Esophagus squamous epithelium (tissue), 5 donors: ENCODE measurements at regions not wholly inside any gene's neighbourhood (a gene's known extent, or its start where the extent isn't known, plus 50 kb on each side); places are given as distances from the start of the nearest gene placed in this dataset.

ENCODE experiments used
- DNase-seq: peaks from one replicate; lab custom pipeline; 2025; lab: John Stamatoyannopoulos, UW
- H3K27ac ChIP-seq, 4 donors: fragments of 200-600 bp; sonication (generic); one replicate each; pipeline ENCODE4 v1.5.1; 2016 to 2019; ENCODE audit warnings: mild to moderate bottlenecking in 1 of 4
- H3K27me3 ChIP-seq, 4 donors: fragments of 200-600 bp; sonication (generic); 1 replicate in 3 of 4; 2 replicates in 1 of 4; pipeline versions ENCODE4 v1.5.1 to v1.6.0; 2017 to 2021; ENCODE audit warnings: antibody characterized with exemption in 1 of 4
- H3K36me3 ChIP-seq, 3 donors: fragments of 200-600 bp; sonication (generic); one replicate each; pipeline ENCODE4 v1.5.1; 2016 to 2019
- H3K4me1 ChIP-seq, 3 donors: fragments of 200-600 bp; sonication (generic); one replicate each; pipeline ENCODE4 v1.5.1; 2017 to 2019
- H3K4me3 ChIP-seq, 4 donors: fragments of 200-600 bp; sonication (generic); 1 replicate in 3 of 4; 2 replicates in 1 of 4; pipeline ENCODE4 v1.5.1; 2016 to 2019; ENCODE audit warnings: mild to moderate bottlenecking in 2 of 4, moderate library complexity in 1 of 4
- H3K9me3 ChIP-seq, 3 donors: fragments of 200-600 bp; sonication (generic); one replicate each; pipeline ENCODE4 v1.5.1; 2016 to 2019
- POLR2A ChIP-seq, 4 donors: fragments of 450-650 bp; IDR thresholded peaks; one replicate each; pipeline ENCODE4 v1.6.1; 2017; ENCODE audit warnings: antibody characterized with exemption in 4 of 4, mild to moderate bottlenecking in 4 of 4, moderate library complexity in 3 of 4
- WGBS, 2 donors: methylation state at CpG; one replicate each; pipeline ENCODE4 v1.1.5; 2018; 5-methylcytosine and 5-hydroxymethylcytosine counted together
- intact Hi-C: fragments of 100-400 bp; cut with DNase I; formaldehyde crosslinking; loops from one replicate; pipeline ENCODE4 v1.15.0; 2022
- TF ChIP-seq, protein P1 (sequence below), 6 experiments: fragments of 450-650 bp in 4 of 6; fragments of 200-600 bp in 2 of 6; sonication (generic) in 2 of 6; IDR thresholded peaks; one replicate each; pipeline ENCODE4 v1.5.1; 2016 to 2019; ENCODE audit warnings: antibody characterized with exemption in 6 of 6, mild to moderate bottlenecking in 4 of 6, moderate library complexity in 4 of 6
- donor health status: DM: yes; HTN: yes; CAD: no.

DNA sequence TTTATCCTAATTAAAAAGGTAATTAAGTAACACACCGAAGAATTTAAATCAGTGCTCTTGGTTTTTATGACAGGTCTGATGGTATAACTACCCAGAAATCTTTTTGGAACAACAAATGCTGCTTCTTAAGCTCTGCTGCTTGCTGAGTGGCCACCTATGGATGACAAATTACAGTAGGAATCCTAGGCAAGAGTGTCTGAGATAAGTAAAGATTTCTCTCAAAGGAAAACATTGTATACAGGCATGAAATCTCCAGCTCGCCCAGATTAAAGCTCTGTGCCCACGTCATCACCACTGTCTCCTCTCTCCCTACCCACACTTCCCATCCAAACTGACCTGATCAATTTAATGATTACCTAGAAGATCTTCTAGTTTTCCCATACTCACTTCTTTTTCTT lies 1083.0 kb upstream of the MAP3K7 start:
- DNase-seq = no peak
- no peak overlapping the region for H3K27ac ChIP-seq
- no peaks in the 10 kb centered on the region for H3K27me3 ChIP-seq
- no peaks in the 10 kb centered on the region for H3K4me1 ChIP-seq
- no peak for TF ChIP-seq POLR2A (IDR thresholded peaks at IDR 0.05)
- TF ChIP-seq, protein P1, sequence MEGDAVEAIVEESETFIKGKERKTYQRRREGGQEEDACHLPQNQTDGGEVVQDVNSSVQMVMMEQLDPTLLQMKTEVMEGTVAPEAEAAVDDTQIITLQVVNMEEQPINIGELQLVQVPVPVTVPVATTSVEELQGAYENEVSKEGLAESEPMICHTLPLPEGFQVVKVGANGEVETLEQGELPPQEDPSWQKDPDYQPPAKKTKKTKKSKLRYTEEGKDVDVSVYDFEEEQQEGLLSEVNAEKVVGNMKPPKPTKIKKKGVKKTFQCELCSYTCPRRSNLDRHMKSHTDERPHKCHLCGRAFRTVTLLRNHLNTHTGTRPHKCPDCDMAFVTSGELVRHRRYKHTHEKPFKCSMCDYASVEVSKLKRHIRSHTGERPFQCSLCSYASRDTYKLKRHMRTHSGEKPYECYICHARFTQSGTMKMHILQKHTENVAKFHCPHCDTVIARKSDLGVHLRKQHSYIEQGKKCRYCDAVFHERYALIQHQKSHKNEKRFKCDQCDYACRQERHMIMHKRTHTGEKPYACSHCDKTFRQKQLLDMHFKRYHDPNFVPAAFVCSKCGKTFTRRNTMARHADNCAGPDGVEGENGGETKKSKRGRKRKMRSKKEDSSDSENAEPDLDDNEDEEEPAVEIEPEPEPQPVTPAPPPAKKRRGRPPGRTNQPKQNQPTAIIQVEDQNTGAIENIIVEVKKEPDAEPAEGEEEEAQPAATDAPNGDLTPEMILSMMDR (IDR thresholded peaks at IDR 0.05) = no peak
- H3K4me3 ChIP-seq = no peak overlapping the region
- H3K9me3 ChIP-seq = no peaks in the 10 kb centered on the region
- WGBS, 2 donors = 50 to 56% methylated on average over 3 of the region's 3 CpGs
- intact Hi-C loops = no loop called here
- H3K36me3 ChIP-seq = no peaks in the 10 kb centered on the region

DNA sequence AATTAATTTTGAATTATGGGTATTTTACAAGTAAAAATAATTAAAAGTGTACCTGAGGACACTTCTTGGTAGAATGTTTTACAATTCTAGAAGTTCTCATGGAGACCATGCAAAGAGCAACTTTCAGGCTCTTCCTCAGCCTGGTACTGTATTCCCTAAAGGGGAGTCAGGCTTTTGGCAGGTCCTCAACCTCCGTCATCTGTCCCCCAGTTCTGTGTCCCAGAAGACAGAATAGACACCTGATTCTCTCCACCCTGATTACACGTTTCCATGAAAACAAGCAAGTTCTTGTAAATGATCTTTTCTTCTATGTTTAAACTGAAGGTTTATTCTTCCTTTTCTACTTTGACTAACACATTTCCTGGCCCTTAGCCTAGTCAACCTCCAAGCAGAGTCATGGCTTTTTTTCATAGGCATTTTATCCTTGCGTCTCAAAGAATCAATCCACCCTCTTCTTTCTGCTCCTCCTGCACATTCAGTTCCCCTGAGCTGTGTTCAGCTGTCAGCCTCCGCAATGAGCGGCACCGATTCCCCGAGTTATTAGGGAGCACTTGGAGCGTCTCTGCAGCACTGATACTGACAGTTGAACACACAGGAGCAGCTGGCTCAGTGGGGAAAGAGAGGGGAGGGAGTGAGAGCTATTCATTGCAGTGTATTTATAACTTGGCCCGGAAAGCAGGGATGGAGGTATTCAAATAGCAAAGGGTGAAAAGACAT lies 1082.4 kb upstream of the MAP3K7 start:
- no peak for DNase-seq
- H3K4me1 ChIP-seq = no peaks in the 10 kb centered on the region
- no peak overlapping the region for H3K27ac ChIP-seq
- WGBS, 2 donors = 60 to 61% methylated on average over 7 to 9 of the region's 9 CpGs
- H3K4me3 ChIP-seq = no peak overlapping the region
- H3K27me3 ChIP-seq = no peaks in the 10 kb centered on the region
- intact Hi-C loops = no loop called here
- H3K36me3 ChIP-seq = no peaks in the 10 kb centered on the region
- no peaks in the 10 kb centered on the region for H3K9me3 ChIP-seq
- TF ChIP-seq, protein P1 (IDR thresholded peaks at IDR 0.05) = no peak
- TF ChIP-seq POLR2A (IDR thresholded peaks at IDR 0.05) = no peak

DNA sequence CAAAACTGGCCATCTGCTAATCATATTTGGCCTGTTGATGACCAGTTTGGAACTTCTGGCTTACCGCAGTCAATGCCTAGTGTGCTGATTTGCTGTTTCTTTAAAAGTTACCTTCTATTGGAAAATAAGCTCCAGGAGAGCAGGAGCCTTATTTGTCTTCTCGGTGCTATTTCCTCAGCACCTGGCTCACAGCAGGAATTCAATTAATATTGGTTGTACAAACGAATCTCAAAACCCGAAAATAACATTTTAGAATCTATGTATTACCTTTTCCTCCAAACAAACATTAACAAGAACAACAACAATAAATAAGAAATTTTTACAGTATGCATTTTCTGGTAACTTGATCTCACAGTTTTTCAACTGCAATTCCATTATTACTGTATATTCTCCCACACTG lies 1080.7 kb upstream of the MAP3K7 start:
- no peak for DNase-seq
- Histone ChIP-seq H3K36me3 (no peaks in the 10 kb centered on the region), H3K27me3 (no peaks in the 10 kb centered on the region), H3K9me3 (no peaks in the 10 kb centered on the region), H3K4me1 (no peaks in the 10 kb centered on the region), H3K27ac (no peak overlapping the region), H3K4me3 (no peak overlapping the region)
- WGBS, 2 donors = 67 to 68% methylated on average over 4 of the region's 4 CpGs
- intact Hi-C loops = no loop called here
- no peak for TF ChIP-seq POLR2A (IDR thresholded peaks at IDR 0.05)
- TF ChIP-seq, protein P1 (IDR thresholded peaks at IDR 0.05) = no peak

DNA sequence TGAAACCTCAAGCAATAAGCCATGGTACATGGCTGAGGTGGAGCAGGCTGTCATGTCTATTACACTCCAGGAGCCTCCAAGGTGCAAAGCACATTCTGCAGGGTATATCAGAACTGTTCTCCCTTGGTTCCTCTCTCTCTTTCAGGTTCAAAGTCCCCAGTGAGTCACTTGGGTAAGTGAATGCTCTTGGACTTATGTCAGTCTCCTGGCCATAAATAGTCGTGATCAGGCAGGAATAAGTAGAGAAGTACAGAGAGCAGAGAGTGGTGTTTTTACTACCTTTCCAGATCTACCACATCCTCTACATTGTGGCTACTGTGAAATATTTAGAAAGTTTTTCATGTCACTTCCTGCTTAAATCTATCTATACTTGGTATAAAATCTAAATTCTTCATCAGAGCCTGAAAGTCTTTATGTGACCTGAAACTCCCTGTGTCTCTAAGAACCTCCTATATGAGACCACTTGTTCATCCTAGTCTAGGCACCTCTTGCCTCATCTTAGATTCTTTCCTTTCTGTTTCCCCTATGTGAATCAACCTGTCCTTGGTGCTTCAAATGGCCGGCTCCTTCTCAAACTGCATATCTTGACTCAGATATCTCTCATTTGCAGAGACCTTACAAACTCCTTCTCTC lies 1077.6 kb upstream of the MAP3K7 start:
- H3K36me3 ChIP-seq = no peaks in the 10 kb centered on the region
- H3K4me1 ChIP-seq = no peaks in the 10 kb centered on the region
- TF ChIP-seq, protein P1 (IDR thresholded peaks at IDR 0.05) = no peak
- no peak for TF ChIP-seq POLR2A (IDR thresholded peaks at IDR 0.05)
- no peaks in the 10 kb centered on the region for H3K27me3 ChIP-seq
- DNase-seq = no peak
- 56 to 87% methylated on average over 2 of the region's 2 CpGs for WGBS, 2 donors
- no peak overlapping the region for H3K4me3 ChIP-seq
- H3K27ac ChIP-seq = no peak overlapping the region
- intact Hi-C loops = no loop called here
- no peaks in the 10 kb centered on the region for H3K9me3 ChIP-seq

DNA sequence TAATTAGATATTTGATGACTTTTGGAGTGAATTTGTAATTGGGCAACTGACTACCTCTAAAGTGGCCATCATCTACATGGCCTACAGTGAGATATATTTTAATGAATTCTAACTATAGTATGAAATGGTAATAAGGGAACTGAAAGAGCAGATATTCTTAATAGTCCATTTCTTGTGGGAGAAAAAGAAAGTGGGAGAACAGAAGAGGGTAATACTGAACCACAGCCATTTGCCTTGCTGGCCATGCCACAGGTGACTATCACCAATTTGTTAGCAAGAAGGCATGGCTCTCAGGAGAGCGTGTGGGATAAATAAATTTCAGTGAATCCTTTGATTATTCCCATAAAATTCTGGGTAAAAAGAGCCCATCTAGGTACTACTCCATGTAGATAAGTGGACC lies 1074.0 kb upstream of the MAP3K7 start:
- DNase-seq = no peak
- 67 to 85% methylated on average over 1 of the region's 1 CpG for WGBS, 2 donors

More for the DNA sequence above, 1074.0 kb upstream of the MAP3K7 start:
- Histone ChIP-seq H3K27me3 (no peaks in the 10 kb centered on the region), H3K4me3 (no peak overlapping the region), H3K4me1 (no peaks in the 10 kb centered on the region), H3K36me3 (no peaks in the 10 kb centered on the region), H3K27ac (no peak overlapping the region), H3K9me3 (no peaks in the 10 kb centered on the region)
- TF ChIP-seq, protein P1 (IDR thresholded peaks at IDR 0.05) = no peak
- TF ChIP-seq POLR2A (IDR thresholded peaks at IDR 0.05) = no peak
- intact Hi-C loops = no loop called here
